Erythroblast (primary cell): ENCODE measurements at regions not wholly inside any gene's neighbourhood (a gene's known extent, or its start where the extent isn't known, plus 50 kb on each side); places are given as distances from the start of the nearest gene placed in this dataset.

Source experiments
- GATA1 ChIP-seq: IDR thresholded peaks from 2 replicates; pipeline ENCODE4 v1.6.1; 2011; ENCODE audit warnings: low read depth, mild to moderate bottlenecking, control low read depth, low read length, moderate library complexity
- POLR2A ChIP-seq: IDR thresholded peaks from 2 replicates; pipeline ENCODE4 v1.6.1; 2011; ENCODE audit warnings: mild to moderate bottlenecking, low read length

- TF ChIP-seq POLR2A (no peak), GATA1 (no peak)
Measured at GRCh38 chr7:17094963-17095574, 203.4 kb upstream of the AHR start.
